AG09309 (cell line): ENCODE measurements at regions not wholly inside any gene's neighbourhood (a gene's known extent, or its start where the extent isn't known, plus 50 kb on each side); places are given as distances from the start of the nearest gene placed in this dataset.

Experiments used
- DNase-seq: peaks from one replicate; pipeline ENCODE4 v3.0.0-alpha.2; 2010; ENCODE audit warnings: low read depth
- H3K4me3 ChIP-seq: 2 replicates; pipeline ENCODE4 v1.5.1; 2011; ENCODE audit warnings: mild to moderate bottlenecking, low read depth, low read length, moderate library complexity; ENCODE audit not compliant: control insufficient read depth
- CTCF ChIP-seq: IDR thresholded peaks from 2 replicates; pipeline ENCODE4 v1.5.1; 2011; ENCODE audit warnings: mild to moderate bottlenecking, low read depth, low read length, inconsistent platforms; ENCODE audit not compliant: insufficient read depth, control insufficient read depth; ENCODE audit errors: missing control alignments

GRCh38 chr2:157946919-157947557 lies 70.9 kb upstream of the ACVR1 start:
- DNase-seq, result no peak
- no peak overlapping the region for H3K4me3 ChIP-seq
- no peak for TF ChIP-seq CTCF

GRCh38 chr2:157940024-157940423 lies 63.9 kb upstream of the ACVR1 start:
- no peak for TF ChIP-seq CTCF
- H3K4me3 ChIP-seq, result no peak overlapping the region
- DNase-seq, result no peak

- no peak for TF ChIP-seq CTCF
- no peak overlapping the region for H3K4me3 ChIP-seq
- DNase-seq, result no peak
Measured at GRCh38 chr2:157938556-157938955, 62.4 kb upstream of the ACVR1 start.

- TF ChIP-seq CTCF, result no peak
- no peak for DNase-seq
- no peak overlapping the region for H3K4me3 ChIP-seq
Measured at GRCh38 chr2:157936406-157936805, 60.3 kb upstream of the ACVR1 start.

- no peak for DNase-seq
- TF ChIP-seq CTCF, result no peak
- no peak overlapping the region for H3K4me3 ChIP-seq
Measured at GRCh38 chr2:157935378-157935906, 59.3 kb upstream of the ACVR1 start.

- no peak for TF ChIP-seq CTCF
Measured at GRCh38 chr2:157934684-157935377, 58.7 kb upstream of the ACVR1 start.

More at GRCh38 chr2:157934684-157935377, 58.7 kb upstream of the ACVR1 start:
- DNase-seq, result no peak
- no peak overlapping the region for H3K4me3 ChIP-seq
